ENCODE measurements at regions not wholly inside any gene's neighbourhood (a gene's known extent, or its start where the extent isn't known, plus 50 kb on each side); places are given as distances from the start of the nearest gene placed in this dataset.

DNA sequence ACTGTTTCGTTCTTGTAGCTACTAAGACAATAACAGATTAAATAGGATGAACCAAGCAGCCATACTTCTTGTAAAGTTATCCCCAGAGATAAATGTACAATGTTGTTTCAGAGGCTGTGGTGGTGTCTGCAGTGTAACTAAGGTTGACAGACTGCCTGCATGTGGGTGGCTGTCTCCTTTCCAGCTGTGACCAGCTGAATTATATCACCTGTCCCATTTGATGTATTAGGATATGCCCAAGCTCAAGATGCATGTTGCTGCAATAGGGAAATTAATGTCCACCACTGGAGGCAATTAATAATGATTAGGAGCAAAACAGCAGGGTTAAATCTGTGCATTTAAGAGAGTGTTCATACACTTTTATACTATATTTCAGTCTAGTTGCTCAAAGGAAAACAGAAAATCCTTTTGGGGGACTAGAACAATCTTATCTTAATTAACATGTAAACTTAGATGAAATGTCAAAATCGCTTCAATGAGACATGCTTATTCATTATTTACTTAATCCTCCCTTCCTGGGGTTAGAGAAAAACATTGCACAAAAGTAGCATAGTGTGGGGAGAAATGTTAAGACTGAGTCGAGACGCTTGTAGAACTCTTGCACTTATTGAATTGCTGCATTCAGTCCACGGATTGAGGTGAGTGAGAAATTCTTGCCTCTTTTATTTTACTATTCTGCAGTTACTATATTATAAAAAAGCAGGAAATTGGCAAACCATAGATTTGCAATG, 269.0 kb downstream of the SNX10 start:
- DNase-seq, result no peak

- DNase-seq, result no peak
Observed at GRCh38 chr7:26562841-26563240, 271.2 kb downstream of the SNX10 start.

GRCh38 chr7:26563406-26563805, 271.7 kb downstream of the SNX10 start:
- DNase-seq, result no peak

- DNase-seq, result no peak
Observed at GRCh38 chr7:26567266-26567665, 275.6 kb downstream of the SNX10 start.

GRCh38 chr7:26574476-26574875, 282.8 kb downstream of the SNX10 start:
- no peak for DNase-seq

GRCh38 chr7:26580064-26580591, 284.3 kb downstream of the SKAP2 start:
- no peak for DNase-seq

DNA sequence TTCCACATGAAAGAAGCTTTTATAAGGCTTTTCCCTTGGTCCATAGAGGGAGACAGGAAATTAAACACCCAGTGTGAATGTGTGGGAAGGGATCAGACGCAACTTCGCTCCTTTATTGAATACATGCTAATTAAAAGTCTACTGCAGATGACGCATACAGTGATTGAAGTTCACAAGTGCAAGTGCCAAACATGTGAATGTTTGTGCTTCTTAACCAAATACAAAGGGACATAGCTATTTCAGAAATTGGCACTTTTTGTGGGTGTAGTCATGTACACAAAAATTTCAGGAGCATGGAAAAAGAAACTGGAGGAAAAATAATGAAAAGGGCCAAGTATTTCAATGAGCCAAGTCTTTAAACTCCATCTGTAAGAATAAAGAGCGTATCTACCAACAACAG, 283.7 kb downstream of the SKAP2 start:
- no peak for DNase-seq

DNA sequence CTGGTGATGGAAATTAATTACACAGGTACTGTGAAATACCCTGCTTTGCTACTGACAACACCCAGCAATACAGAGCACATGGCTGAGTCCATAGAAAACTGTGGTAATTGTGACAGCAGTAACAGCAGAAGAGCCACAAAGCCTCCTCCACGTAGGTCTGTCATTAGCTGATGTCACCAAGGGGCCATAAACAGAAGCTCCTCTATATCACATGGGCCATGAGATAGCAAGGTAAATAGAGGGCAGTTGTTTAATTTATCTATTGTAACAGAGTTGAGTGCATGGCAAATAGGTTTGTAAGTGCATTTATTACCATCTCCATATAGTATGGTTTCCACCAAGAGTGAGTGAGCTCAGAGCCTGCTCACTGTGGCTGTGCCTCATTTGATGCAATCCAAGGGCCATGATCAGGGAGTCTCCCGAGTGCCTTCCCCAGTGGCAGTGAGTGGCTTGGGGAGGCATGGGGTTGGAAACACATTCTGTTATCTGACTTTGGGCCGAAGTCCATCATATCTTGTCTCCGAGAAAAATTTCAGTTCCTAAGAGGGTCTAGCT, 281.2 kb downstream of the SKAP2 start:
- no peak for DNase-seq

DNA sequence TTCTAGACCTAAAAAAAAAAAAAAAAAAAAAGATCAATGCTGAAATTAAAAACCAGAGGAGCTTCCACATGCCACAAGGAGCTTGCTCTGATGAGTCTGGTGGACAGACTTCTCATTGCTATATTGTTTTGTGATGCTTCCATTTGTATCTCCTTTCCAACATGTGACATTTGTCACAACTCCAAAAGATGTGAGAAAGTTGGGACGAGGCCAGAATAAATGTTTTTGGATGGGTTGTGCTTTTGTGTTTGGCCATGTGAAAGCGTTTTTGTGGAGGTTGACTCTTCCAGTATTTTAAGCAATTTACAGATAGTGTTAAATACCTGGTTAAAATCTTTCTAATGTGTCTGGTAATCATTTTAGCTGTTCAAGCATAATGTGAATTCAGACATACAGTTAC, 280.1 kb downstream of the SKAP2 start:
- DNase-seq, result peak; percentile 49

GRCh38 chr7:26584987-26585665, 279.3 kb downstream of the SKAP2 start:
- peak; percentile 80 for DNase-seq

DNA sequence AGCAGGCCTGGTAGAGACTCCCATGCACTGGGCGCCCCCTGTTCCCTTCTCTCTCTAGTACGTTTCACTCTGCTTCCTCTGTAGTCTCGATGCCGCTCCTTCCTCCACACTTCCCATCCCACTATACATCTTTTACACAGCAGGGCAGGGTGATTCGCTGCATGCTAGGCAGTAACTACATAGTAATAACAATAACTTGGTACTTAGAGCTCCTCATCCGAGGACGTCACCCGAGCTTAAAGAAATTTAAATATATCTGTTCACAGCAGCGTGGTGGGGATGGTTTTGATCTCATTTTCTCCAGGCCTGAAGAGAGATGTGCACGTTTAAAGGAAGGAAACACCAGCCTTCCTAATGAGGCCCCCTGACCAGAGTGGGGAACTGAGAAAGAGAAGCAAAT, 276.9 kb downstream of the SKAP2 start:
- DNase-seq, result no peak

GRCh38 chr7:26588511-26588910, 275.9 kb downstream of the SKAP2 start:
- no peak for DNase-seq

DNA sequence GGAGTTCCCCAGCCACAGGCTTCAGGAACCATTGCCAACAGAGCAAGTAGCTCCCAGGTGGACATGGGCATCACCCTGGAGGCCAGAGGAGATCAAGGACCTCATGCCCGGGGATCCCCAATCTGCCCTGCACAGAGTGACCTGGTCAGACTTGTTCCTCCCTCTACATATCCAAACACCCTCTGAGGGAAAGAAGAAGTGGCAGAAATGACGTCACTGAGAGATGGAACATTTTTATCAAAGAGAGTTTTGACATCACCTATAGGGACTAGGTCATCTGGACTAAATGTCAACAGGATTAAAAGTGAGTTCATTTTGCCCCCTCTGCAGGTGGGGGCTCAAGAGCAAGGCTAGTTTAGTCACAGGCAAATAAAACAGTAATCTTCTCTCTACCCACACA, 273.7 kb downstream of the SKAP2 start:
- DNase-seq, result no peak

DNA sequence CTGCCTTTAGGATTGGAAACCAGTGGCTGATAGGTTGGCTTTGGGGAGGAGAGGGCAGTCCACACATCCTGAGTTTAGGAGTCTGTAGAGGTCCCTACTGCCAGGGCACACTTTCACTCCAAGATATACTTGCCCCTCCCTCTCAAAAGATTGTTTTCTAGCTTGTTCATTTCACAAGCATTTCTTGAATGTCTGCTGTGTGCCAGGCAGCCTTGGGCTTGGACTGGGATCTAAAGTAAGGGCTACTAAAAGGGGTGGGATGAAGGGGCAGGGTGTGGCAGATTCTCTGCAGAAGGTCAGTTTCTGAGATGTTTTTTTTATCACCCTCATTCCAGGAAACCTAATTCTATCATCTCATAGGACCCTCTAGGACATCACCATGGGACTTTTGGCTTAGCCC, 272.4 kb downstream of the SKAP2 start:
- no peak for DNase-seq

DNA sequence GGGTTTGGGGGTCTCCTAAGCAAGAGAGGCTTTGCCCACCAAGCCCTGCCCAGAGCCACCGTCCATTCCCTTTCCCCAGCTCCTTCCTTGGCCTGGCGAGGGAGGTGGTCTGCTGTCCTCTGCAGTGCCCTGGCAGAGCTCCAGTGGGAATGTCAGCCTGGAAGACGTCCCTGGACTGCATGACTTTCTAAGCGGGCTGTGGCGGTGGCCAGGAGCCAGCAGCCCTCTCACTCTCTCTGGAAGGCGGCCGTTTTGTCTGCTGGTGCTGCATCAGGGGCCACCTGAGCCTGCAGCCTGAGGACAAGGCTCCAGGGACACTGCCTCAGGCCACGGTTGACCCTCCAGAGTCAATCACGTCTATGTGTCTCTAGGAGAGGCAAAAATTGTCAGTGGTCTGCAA, 271.0 kb downstream of the SKAP2 start:
- no peak for DNase-seq

DNA sequence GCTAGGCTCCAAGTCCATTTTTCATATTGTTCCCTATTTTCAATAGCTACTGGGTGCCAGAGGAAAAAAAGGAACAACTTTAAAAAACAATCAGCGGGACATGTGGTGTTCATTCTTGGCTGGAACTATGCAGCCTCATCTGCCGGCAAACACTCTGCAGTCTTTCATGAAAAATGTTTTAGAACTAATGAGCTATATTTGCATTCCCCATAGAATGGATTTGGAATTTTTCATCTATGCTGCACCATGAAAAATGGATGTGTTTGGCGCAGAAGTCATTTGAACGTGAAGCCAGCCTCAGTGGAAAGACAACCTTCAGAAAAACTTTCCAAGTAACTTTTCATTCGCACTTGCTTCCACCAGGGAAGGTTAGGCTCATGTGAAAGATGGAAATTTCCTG, 270.5 kb downstream of the SKAP2 start:
- no peak for DNase-seq

DNA sequence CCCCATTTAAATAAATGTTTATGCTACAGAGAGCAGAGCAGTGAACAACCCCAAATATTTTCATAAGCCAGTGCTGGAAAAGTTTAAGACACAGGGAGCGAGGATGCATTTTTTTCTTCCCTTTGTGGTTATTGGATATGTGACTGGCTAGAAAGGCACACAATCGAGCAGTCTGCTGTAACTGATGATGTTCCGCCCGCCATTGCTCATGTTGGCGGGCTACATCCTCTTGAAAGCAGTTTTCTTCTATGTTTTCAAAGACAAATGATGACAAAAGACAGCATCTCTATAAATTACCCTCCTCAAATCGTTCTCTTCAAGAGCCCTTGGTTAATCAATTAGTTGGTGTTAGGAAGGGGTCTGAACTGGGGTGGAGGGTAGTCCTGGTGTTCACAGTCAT, 269.8 kb downstream of the SKAP2 start:
- DNase-seq, result no peak

- DNase-seq, result no peak
Observed at GRCh38 chr7:26598867-26599266, 265.5 kb downstream of the SKAP2 start.

- no peak for DNase-seq
Observed at GRCh38 chr7:26599982-26600381, 264.4 kb downstream of the SKAP2 start.

GRCh38 chr7:26600411-26600810, 264.0 kb downstream of the SKAP2 start:
- DNase-seq, result no peak

- DNase-seq, result no peak
Observed at GRCh38 chr7:26603631-26604030, 260.8 kb downstream of the SKAP2 start.

- no peak for DNase-seq
Observed at GRCh38 chr7:26608402-26608801, 256.0 kb downstream of the SKAP2 start.

DNA sequence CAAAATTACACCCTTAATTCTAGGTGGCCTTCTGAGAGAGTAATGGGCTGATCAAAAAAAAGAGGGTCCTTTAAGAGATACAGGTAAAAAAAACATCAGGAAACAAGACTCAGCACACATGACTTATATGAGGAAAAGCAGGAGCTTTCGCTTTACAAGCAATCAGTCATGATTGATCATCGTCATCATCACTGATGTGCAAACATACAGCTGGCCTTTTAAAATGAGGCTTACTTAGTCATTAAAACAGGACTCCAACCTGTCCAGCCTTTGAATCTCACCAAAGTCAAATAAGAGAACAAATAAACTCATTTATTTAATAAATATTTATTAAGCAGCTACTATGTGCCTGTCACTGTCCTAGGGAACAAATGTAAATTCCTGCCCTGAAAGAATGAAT, 255.3 kb downstream of the SKAP2 start:
- no peak for DNase-seq

DNA sequence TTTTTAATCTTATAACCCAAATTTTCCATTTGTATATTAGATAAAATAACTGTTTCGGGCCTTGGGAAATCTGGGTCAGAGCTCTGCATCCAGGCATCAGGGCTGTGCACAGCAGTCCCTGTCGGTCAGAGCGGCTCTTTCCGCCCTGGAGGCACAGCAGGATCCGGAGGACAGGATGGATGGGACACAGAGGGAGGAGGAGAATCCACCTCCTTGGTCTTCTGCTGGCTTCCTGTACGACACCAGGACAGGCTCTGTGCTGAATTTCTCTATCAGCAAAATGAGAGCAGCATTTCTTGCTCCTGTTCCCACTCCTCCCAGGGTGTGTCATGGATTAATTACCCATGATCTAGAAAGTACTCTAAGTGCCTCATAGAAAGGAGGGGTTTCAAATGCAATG, 254.9 kb downstream of the SKAP2 start:
- no peak for DNase-seq
